ENCODE measurements at regions not wholly inside any gene's neighbourhood (a gene's known extent, or its start where the extent isn't known, plus 50 kb on each side); places are given as distances from the start of the nearest gene placed in this dataset.

DNA sequence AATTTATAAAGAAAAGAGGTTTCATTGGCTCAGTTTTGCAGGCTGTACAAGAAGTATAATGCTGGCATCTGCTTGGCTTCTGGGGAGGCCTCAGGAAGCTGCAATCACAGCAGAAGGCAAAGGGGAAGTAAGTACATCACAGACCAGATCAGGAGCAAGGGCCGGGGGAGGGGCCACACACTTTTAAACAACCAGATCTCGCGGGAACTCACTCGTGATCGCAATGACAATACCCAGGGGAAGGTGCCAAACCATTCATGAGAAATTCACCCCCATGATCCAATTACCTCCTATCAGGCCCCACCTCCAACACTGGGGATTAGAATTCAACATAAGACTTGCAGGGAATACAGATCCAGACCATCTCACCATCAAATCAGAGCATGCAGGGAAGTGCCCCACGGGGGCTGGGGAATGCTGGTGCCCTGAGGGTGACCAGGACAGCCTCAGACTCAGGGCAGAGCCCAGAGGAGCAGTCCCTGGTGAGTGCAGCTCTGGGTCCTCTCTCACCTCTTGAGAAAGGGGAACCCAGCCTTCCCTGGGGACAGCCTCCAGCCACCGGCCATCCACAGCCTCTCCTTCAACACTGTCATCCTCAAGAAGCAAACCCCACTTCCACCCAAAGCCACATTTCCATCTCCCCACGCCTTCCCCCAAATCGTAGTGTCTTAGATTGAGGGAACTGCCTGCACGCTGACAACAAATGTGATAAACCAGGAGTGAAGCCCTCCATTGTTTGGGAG, 80.7 kb downstream of the ANKRD60 start:
- Histone ChIP-seq H3K27ac (ENCODE audit: low read depth, low read length) (no peak overlapping the region), H3K27me3 (ENCODE audit: control insufficient read depth in 5 of 5, insufficient read depth in 4 of 5, low read length in 5 of 5) (peaks cover 8 to 23% (median 16%) of the 10 kb centered on the region in 5 donors), H3K9me3 (ENCODE audit: control insufficient read depth in 5 of 5, low read length in 5 of 5) (peaks cover 0 to 7% (median 0%) of the 10 kb centered on the region in 5 donors), H3K4me3 (ENCODE audit: low read depth in 1 of 5, low read length in 5 of 5) (no peak overlapping the region), H3K36me3 (ENCODE audit: control insufficient read depth in 5 of 5, insufficient read depth in 5 of 5, low read length in 5 of 5) (no peaks in the 10 kb centered on the region), H3K4me1 (ENCODE audit: control insufficient read depth in 5 of 5, insufficient read depth in 5 of 5, low read length in 5 of 5) (no peaks in the 10 kb centered on the region), H3K9ac (ENCODE audit: low read length in 5 of 5) (no peak overlapping the region)

DNA sequence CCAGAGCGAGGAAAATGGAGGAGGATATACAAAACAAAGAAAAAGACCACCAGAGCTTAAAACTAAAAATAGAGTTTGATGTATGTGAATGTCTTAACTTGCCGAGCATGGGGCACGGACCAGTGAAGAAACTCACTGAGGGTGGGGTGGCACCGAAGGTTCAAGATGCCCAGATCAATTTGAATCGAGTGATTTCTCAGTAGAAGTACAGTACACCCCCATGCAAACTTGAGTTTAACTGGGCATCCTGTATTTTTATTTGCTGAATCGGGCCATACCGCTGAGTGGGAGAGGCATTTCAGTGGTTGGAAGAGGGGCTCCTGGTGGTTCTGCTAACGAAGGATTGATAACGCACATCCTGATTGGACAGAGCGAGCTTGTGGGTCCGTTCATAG, 81.7 kb downstream of the ANKRD60 start:
- H3K27ac ChIP-seq (ENCODE audit: low read depth, low read length): no peak overlapping the region
- H3K4me1 ChIP-seq (ENCODE audit: control insufficient read depth in 5 of 5, insufficient read depth in 5 of 5, low read length in 5 of 5): no peaks in the 10 kb centered on the region
- H3K36me3 ChIP-seq (ENCODE audit: control insufficient read depth in 5 of 5, insufficient read depth in 5 of 5, low read length in 5 of 5): no peaks in the 10 kb centered on the region
- no peak overlapping the region for H3K4me3 ChIP-seq (ENCODE audit: low read depth in 1 of 5, low read length in 5 of 5)
- H3K27me3 ChIP-seq (ENCODE audit: control insufficient read depth in 5 of 5, insufficient read depth in 4 of 5, low read length in 5 of 5): peaks cover 13 to 24% (median 16%) of the 10 kb centered on the region in 5 donors
- H3K9me3 ChIP-seq (ENCODE audit: control insufficient read depth in 5 of 5, low read length in 5 of 5): peaks cover 0 to 7% (median 0%) of the 10 kb centered on the region in 5 donors
- H3K9ac ChIP-seq (ENCODE audit: low read length in 5 of 5): no peak overlapping the region

DNA sequence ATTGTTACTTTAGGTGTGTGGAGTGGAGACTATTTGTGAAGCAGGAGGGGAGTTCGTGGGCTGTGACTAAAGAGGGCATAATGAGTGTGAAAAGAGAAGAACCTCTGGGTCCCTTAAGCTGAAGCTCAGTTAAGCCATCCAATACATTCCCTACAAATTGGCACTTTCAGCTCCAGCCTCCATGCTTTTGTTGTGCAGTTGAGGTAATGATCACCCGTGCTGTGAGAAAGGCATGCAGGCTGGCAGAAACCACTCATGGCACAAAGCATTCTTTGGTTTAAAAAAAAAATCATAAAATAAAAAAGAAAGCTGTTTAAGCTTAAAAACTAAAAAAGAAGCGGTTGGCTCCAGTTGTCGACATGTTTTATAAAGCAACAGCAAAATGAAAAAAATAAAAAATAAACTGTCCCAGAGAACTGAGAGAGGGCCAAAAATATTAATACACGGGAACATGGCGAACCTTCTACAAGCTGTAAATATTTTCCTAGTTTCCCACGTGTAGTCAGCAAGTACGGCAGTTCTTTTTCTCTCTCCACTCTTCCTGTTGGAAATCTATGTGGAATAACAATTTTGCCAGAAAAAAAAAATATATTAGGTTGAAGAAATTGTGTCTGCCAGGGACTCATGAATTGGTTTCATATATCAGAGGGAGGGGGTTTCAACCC, 82.2 kb downstream of the ANKRD60 start:
- H3K27ac ChIP-seq (ENCODE audit: low read depth, low read length): no peak overlapping the region
- no peaks in the 10 kb centered on the region for H3K4me1 ChIP-seq (ENCODE audit: control insufficient read depth in 5 of 5, insufficient read depth in 5 of 5, low read length in 5 of 5)
- peaks cover 0 to 7% (median 0%) of the 10 kb centered on the region in 5 donors for H3K9me3 ChIP-seq (ENCODE audit: control insufficient read depth in 5 of 5, low read length in 5 of 5)
- H3K4me3 ChIP-seq (ENCODE audit: low read depth in 1 of 5, low read length in 5 of 5): no peak overlapping the region
- H3K36me3 ChIP-seq (ENCODE audit: control insufficient read depth in 5 of 5, insufficient read depth in 5 of 5, low read length in 5 of 5): no peaks in the 10 kb centered on the region
- H3K27me3 ChIP-seq (ENCODE audit: control insufficient read depth in 5 of 5, insufficient read depth in 4 of 5, low read length in 5 of 5): peaks cover 13 to 27% (median 16%) of the 10 kb centered on the region in 5 donors
- no peak overlapping the region for H3K9ac ChIP-seq (ENCODE audit: low read length in 5 of 5)

DNA sequence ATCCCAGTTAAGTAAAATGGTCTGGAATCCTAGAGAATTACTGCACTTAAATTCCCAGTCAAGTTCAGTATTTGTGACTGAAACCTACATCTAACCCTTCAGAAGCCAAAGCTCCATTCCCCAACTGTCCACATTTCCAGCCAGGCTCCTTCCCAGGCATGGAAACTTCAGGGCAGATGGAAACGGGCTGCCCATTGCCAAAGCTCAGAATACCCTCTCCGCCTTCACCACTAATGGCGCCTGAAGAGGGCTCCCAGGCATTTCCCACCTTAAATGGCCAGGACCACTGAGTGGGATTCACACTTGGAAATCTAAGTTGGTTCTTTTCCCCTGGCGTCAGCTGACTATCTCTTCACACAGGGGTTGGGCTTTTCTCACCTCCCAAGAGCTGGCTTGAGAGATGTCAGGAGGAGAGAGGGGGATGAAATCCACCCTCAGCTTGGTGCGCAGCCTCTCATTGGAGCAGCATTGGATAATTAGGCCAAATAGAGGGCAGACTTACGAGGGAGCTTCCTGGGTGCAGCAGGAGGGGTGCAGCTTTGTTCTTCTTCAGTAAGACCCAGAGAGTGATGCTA, 82.9 kb downstream of the ANKRD60 start:
- Histone ChIP-seq H3K27me3 (ENCODE audit: control insufficient read depth in 5 of 5, insufficient read depth in 4 of 5, low read length in 5 of 5) (peaks cover 8 to 21% (median 14%) of the 10 kb centered on the region in 5 donors), H3K4me3 (ENCODE audit: low read depth in 1 of 5, low read length in 5 of 5) (no peak overlapping the region), H3K27ac (ENCODE audit: low read depth, low read length) (no peak overlapping the region), H3K9me3 (ENCODE audit: control insufficient read depth in 5 of 5, low read length in 5 of 5) (peaks cover 0 to 7% (median 0%) of the 10 kb centered on the region in 5 donors), H3K36me3 (ENCODE audit: control insufficient read depth in 5 of 5, insufficient read depth in 5 of 5, low read length in 5 of 5) (no peaks in the 10 kb centered on the region), H3K4me1 (ENCODE audit: control insufficient read depth in 5 of 5, insufficient read depth in 5 of 5, low read length in 5 of 5) (no peaks in the 10 kb centered on the region), H3K9ac (ENCODE audit: low read length in 5 of 5) (no peak overlapping the region)

DNA sequence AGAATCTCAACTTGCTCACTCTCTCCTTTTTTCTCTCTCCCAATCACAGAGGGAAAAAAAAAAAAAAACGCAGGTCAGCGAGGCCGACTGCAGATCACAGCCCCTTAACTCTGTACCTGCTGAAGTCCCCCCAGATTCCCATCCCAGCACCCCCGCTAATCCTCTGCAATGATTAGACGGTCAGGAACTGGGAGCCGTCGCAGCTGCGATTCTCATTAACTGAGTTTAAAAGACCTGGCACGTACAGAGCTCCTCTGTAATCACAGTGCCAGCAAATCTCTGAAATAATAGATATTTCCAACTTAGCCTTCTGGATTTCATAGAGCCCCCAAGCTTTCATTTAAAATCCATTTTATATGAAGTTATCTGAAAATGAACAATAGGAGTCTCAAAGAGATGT, 84.4 kb downstream of the ANKRD60 start:
- H3K9me3 ChIP-seq (ENCODE audit: control insufficient read depth in 5 of 5, low read length in 5 of 5): peaks cover 0 to 7% (median 4%) of the 10 kb centered on the region in 5 donors
- H3K36me3 ChIP-seq (ENCODE audit: control insufficient read depth in 5 of 5, insufficient read depth in 5 of 5, low read length in 5 of 5): no peaks in the 10 kb centered on the region
- peaks cover 7 to 23% (median 9%) of the 10 kb centered on the region in 5 donors for H3K27me3 ChIP-seq (ENCODE audit: control insufficient read depth in 5 of 5, insufficient read depth in 4 of 5, low read length in 5 of 5)
- no peak overlapping the region for H3K4me3 ChIP-seq (ENCODE audit: low read depth in 1 of 5, low read length in 5 of 5)
- no peak overlapping the region for H3K27ac ChIP-seq (ENCODE audit: low read depth, low read length)
- H3K4me1 ChIP-seq (ENCODE audit: control insufficient read depth in 5 of 5, insufficient read depth in 5 of 5, low read length in 5 of 5): no peaks in the 10 kb centered on the region
- H3K9ac ChIP-seq (ENCODE audit: low read length in 5 of 5): no peak overlapping the region

DNA sequence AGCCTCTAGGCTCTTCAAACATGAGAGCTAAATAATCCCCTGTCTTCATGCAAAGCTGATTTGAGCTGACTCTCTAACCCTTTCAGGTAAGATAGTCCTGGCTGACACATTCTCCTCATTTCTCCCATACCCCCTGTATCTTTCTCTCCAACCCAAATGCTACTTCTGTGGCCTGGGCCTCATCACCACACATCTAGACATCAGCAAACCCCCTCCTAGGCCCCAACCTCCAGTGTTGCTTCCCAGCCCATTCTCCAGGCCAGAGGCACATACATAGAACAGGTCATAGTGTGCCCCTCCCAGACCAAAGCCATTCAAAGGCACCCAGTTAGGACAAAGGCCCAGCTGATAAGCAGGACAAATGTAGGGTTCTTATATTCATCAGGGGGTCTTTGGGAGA, 84.9 kb downstream of the ANKRD60 start:
- Histone ChIP-seq H3K9ac (ENCODE audit: low read length in 5 of 5) (no peak overlapping the region), H3K27ac (ENCODE audit: low read depth, low read length) (no peak overlapping the region), H3K36me3 (ENCODE audit: control insufficient read depth in 5 of 5, insufficient read depth in 5 of 5, low read length in 5 of 5) (no peaks in the 10 kb centered on the region), H3K4me1 (ENCODE audit: control insufficient read depth in 5 of 5, insufficient read depth in 5 of 5, low read length in 5 of 5) (no peaks in the 10 kb centered on the region), H3K9me3 (ENCODE audit: control insufficient read depth in 5 of 5, low read length in 5 of 5) (peaks cover 0 to 7% (median 4%) of the 10 kb centered on the region in 5 donors), H3K27me3 (ENCODE audit: control insufficient read depth in 5 of 5, insufficient read depth in 4 of 5, low read length in 5 of 5) (peaks cover 4 to 21% (median 6%) of the 10 kb centered on the region in 5 donors), H3K4me3 (ENCODE audit: low read depth in 1 of 5, low read length in 5 of 5) (no peak overlapping the region)

DNA sequence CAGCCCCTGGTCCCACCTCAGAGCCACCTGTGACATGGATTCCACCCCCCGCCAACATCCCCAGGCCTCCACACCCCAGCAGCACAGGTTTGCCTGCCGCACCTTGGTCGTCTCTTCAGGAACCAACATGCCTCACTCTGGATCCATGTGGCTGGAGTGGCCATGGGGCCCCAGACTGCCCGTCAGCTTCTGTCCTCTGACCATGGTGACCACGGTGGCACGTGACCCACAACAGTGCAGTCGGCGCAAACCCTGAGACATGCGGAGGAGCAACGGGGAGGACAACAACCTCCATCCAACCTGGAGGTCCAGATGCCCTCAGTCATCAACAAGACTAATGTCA, 85.6 kb downstream of the ANKRD60 start:
- Histone ChIP-seq H3K27ac (ENCODE audit: low read depth, low read length) (no peak overlapping the region), H3K27me3 (ENCODE audit: control insufficient read depth in 5 of 5, insufficient read depth in 4 of 5, low read length in 5 of 5) (peaks cover 2 to 16% (median 9%) of the 10 kb centered on the region in 5 donors)

DNA sequence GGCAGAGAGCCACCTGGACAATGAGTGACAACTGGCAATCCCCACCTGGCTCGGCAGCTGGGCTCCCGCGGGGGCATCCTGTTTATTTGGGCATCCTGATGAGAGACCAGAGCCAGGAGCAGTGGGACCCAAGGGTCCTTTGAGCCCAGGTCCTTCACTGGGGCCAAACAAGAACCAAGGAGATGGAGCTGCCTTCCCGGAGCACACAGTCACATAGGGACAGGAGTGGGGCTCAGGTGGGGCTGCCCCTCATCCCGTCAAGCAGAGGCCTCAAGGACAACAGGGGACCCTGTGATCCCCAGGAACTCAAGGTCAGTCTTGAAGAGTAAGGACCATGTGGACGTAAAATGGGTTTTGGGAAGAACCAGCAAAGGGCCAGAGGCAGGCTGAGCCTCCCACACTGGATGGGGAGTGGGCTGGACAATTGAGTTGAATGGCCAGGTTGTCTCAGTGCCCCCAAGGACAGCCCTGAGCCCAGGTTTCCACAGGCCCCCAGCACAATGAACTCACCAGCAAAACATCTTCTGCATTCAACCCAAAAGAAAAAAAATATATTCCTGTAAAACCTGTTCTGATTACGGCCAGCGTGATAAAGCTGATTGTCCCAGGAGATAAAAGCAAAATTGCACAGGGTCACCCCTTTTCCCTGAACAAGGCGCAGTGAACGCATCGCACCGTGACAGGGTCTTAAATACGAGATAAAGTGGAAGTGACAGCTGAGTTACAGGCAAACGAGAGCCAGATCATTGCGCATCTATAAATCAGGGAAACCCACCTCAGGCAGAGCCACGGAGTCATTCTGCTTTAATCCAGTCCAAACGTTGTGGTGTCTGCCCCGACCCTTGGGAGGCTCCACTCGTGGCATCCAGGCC, 86.2 kb downstream of the ANKRD60 start:
- Histone ChIP-seq H3K4me1 (ENCODE audit: control insufficient read depth in 5 of 5, insufficient read depth in 5 of 5, low read length in 5 of 5) (no peaks in the 10 kb centered on the region), H3K9me3 (ENCODE audit: control insufficient read depth in 5 of 5, low read length in 5 of 5) (peaks cover 0 to 4% (median under 1%) of the 10 kb centered on the region in 5 donors), H3K9ac (ENCODE audit: low read length in 5 of 5) (no peak overlapping the region), H3K27ac (ENCODE audit: low read depth, low read length) (no peak overlapping the region), H3K4me3 (ENCODE audit: low read depth in 1 of 5, low read length in 5 of 5) (no peak overlapping the region), H3K27me3 (ENCODE audit: control insufficient read depth in 5 of 5, insufficient read depth in 4 of 5, low read length in 5 of 5) (peaks cover 6 to 21% (median 15%) of the 10 kb centered on the region in 5 donors), H3K36me3 (ENCODE audit: control insufficient read depth in 5 of 5, insufficient read depth in 5 of 5, low read length in 5 of 5) (no peaks in the 10 kb centered on the region)

More for the DNA sequence above, 85.6 kb downstream of the ANKRD60 start:
- H3K4me1 ChIP-seq (ENCODE audit: control insufficient read depth in 5 of 5, insufficient read depth in 5 of 5, low read length in 5 of 5): no peaks in the 10 kb centered on the region
- H3K36me3 ChIP-seq (ENCODE audit: control insufficient read depth in 5 of 5, insufficient read depth in 5 of 5, low read length in 5 of 5): no peaks in the 10 kb centered on the region
- peaks cover 0 to 6% (median 4%) of the 10 kb centered on the region in 5 donors for H3K9me3 ChIP-seq (ENCODE audit: control insufficient read depth in 5 of 5, low read length in 5 of 5)
- H3K4me3 ChIP-seq (ENCODE audit: low read depth in 1 of 5, low read length in 5 of 5): no peak overlapping the region
- H3K9ac ChIP-seq (ENCODE audit: low read length in 5 of 5): no peak overlapping the region

DNA sequence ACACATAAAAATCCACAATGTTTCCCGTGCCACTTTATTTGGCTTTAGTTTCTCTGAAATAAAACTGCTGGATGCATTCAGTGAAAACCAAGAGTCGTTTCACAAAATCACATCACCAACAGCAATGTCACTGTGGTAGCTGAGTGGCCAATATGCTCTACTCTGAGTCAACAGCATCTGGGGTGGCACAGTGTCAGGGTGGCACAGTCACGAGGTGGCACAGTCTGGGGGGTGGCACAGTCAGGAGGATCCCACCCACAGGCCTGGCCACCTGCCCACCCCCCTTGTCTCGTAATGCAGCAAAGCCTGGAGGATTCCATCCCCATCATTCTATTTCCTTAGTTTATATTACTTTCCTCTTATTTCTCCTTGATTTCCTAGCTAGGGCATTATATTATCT, 87.0 kb downstream of the ANKRD60 start:
- no peaks in the 10 kb centered on the region for H3K4me1 ChIP-seq (ENCODE audit: control insufficient read depth in 5 of 5, insufficient read depth in 5 of 5, low read length in 5 of 5)
- no peak overlapping the region for H3K27ac ChIP-seq (ENCODE audit: low read depth, low read length)
- H3K9me3 ChIP-seq (ENCODE audit: control insufficient read depth in 5 of 5, low read length in 5 of 5): peaks cover 0 to 4% (median 0%) of the 10 kb centered on the region in 5 donors
- H3K27me3 ChIP-seq (ENCODE audit: control insufficient read depth in 5 of 5, insufficient read depth in 4 of 5, low read length in 5 of 5): peaks cover 6 to 21% (median 16%) of the 10 kb centered on the region in 5 donors
- no peaks in the 10 kb centered on the region for H3K36me3 ChIP-seq (ENCODE audit: control insufficient read depth in 5 of 5, insufficient read depth in 5 of 5, low read length in 5 of 5)
- H3K4me3 ChIP-seq (ENCODE audit: low read depth in 1 of 5, low read length in 5 of 5): no peak overlapping the region
- no peak overlapping the region for H3K9ac ChIP-seq (ENCODE audit: low read length in 5 of 5)

All from subcutaneous abdominal adipose tissue (tissue), 5 donors.